ENCODE measurements at regions not wholly inside any gene's neighbourhood (a gene's known extent, or its start where the extent isn't known, plus 50 kb on each side); places are given as distances from the start of the nearest gene placed in this dataset.
"Not testable (repeated sequence)": the region's sequence is repeated elsewhere in the genome, so short reads cannot be mapped to it uniquely, and the experiment has no call there.

- no peak for DNase-seq (ENCODE audit: low read depth in 1 of 2, low spot score in 1 of 2)
These were observed 357.5 kb downstream of the PTPRU start for GRCh38 chr1:29593601-29594382.

- DNase-seq (ENCODE audit: low read depth in 1 of 2, low spot score in 1 of 2) = no peak
These were observed 356.4 kb downstream of the PTPRU start for GRCh38 chr1:29592731-29593130.

DNA sequence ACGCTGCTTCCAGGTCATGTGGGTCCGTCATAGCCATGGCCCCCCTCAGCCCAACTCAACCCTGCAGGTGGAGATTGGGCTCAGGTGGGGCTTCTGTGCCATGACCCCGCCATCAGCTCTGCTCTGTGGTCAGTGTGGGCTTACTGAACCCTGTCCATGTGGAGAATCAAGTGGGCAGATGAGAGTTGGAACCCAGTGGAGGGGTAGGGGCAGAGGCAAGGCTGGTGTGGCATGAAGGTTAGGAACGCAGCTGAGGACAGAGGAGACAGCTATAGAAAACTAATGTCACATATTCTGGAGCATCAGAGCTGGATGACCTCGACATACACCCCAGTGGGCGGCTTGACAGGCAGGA, 355.9 kb downstream of the PTPRU start:
- DNase-seq (ENCODE audit: low read depth in 1 of 2, low spot score in 1 of 2) = no peak

GRCh38 chr1:29591601-29592260, 355.4 kb downstream of the PTPRU start:
- no peak for DNase-seq (ENCODE audit: low read depth in 1 of 2, low spot score in 1 of 2)

DNA sequence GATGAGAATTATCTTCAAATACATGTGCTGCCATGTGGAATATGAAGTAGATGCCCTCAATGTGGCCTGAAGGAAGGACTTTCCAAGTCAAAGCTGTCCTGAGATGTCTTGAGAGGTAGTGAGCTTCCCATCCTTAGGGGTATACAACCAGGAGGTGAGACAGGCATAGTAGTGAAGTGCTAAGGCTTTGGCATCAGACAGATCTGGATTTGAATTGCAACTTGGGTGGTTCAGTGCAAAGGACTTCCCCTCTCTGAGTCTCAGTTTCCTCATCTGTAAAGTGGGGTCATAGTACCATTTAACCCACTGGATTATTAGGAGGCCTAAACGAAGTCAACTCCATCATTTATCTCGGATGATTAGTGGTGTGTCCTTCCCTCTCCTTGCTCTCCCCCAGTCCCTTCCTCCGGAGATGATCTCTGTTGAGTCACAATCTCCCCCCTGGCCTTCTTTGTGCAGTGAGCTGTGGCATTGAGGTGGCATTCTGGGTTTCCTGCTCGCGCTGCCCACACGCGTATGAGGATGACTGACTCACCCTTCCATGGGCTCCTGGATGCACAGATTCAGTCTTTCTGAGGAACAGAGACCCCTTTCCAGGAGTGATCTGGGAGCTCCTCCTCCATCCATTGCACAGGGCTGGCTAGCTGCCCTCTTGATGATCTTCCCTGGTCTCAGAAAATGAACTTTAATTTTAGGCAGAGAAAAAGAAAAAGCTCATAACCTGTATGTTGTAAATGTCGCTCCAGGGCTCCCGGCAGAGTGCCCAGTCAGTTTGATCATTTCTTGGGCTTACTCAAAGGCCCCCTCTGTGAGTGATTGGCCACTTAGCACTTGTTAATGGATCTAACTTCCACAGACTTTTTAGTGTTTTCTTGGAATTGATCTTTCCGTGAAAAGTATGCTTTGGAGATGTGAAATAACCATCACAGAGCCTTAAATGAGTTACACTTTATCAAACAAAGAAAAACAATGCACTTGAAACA, 354.6 kb downstream of the PTPRU start:
- DNase-seq (ENCODE audit: low read depth in 1 of 2, low spot score in 1 of 2) = no peak

- DNase-seq (ENCODE audit: low read depth in 1 of 2, low spot score in 1 of 2) = not testable (repeated sequence)
These were observed 353.4 kb downstream of the PTPRU start for GRCh38 chr1:29589716-29590115.

- no peak for DNase-seq (ENCODE audit: low read depth in 1 of 2, low spot score in 1 of 2)
These were observed 350.8 kb downstream of the PTPRU start for GRCh38 chr1:29586991-29587745.

- no peak for DNase-seq (ENCODE audit: low read depth in 1 of 2, low spot score in 1 of 2)
These were observed 349.9 kb downstream of the PTPRU start for GRCh38 chr1:29586215-29586614.

DNA sequence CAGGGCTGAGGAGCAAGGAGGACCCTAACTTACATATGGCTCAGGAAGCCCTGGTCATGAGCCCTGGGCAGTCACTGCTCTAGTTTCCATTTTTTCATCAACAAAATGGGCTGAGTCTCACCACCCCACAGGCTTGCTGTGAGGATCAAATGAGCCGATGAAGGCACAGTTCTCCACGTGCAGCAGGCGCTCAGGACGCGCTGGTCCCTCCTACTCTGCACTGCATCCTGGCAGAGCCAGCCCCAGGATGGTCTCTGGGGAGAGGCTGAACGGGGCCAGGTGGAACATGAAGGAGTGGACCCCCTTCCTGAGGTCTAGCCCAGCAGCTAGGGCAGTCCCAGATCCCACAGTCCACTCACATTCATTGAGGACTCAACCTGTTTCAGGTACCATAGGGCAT, 349.3 kb downstream of the PTPRU start:
- no peak for DNase-seq (ENCODE audit: low read depth in 1 of 2, low spot score in 1 of 2)

GRCh38 chr1:29585201-29585600, 348.9 kb downstream of the PTPRU start:
- DNase-seq (ENCODE audit: low read depth in 1 of 2, low spot score in 1 of 2) = no peak

- no peak for DNase-seq (ENCODE audit: low read depth in 1 of 2, low spot score in 1 of 2)
These were observed 348.5 kb downstream of the PTPRU start for GRCh38 chr1:29584776-29585175.

GRCh38 chr1:29584362-29584761, 348.0 kb downstream of the PTPRU start:
- DNase-seq (ENCODE audit: low read depth in 1 of 2, low spot score in 1 of 2) = no peak

GRCh38 chr1:29583727-29584126, 347.4 kb downstream of the PTPRU start:
- no peak for DNase-seq (ENCODE audit: low read depth in 1 of 2, low spot score in 1 of 2)

DNA sequence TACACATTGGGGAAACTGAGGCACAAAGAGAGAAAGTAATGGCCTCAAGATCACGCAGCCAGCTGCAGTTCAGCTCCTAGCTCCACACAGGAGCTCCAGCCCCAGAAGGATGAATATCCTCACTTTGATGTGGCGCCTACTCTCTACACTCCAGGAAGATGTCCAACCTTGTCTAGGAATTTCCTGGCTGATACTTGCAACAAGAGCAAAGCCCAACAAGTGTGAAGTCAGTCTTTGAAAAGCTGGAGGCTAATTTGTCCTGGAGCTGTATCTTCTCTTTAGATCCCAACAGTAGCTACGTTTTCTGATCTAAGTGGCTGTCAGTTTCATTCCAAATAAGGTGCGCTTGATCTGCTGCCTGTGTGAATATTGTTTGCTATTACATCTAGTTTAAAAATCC, 344.9 kb downstream of the PTPRU start:
- no peak for DNase-seq (ENCODE audit: low read depth in 1 of 2, low spot score in 1 of 2)

DNA sequence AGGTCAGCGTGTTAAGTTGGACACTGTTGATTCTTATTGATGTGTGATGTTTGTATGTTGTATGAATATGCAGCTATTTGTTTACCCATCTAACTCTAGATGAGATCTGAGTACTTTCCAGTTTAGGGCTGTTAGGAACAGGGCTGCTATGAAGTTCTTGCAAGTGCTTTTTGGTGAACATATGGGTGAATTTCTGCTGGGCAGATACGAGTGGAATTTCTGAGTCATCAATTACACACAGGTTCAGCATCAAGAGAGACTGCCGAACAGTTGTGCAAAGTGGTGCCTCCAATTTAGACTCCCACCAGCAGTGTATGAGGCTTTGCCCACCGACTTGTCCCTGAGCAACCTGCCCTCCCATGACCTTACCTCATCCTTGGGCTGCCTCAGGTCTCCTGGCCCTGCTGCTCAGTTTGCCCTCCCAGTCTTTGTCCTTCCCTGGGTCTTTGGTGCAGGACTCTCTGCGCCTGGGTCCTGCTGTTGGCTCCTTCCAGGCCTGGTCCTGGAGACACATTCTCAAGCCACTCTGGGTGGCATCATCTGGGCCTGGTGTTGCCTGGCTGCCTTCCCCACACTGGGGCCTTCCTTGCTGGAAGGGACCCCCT, 343.6 kb downstream of the PTPRU start:
- no peak for DNase-seq (ENCODE audit: low read depth in 1 of 2, low spot score in 1 of 2)

DNA sequence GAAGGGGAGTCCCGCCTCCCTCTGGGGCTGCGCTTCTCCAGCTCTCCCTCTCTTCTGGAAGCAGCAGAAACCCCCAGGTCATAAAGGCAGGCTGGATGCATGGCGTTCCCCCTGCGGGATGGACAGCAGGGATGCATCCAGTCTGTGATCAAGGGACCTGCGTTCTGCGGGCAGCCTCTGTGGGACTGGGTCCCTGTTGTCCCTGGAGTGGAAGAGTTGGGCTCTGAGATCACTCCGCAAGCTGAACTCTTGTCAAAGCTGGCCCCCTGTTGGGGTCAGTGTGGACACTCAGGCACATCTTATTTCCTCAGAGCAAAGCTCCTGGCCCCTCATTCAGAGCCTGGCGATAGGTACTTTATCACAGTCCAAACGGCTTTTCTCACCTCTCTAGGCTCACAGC, 341.2 kb downstream of the PTPRU start:
- no peak for DNase-seq (ENCODE audit: low read depth in 1 of 2, low spot score in 1 of 2)

DNA sequence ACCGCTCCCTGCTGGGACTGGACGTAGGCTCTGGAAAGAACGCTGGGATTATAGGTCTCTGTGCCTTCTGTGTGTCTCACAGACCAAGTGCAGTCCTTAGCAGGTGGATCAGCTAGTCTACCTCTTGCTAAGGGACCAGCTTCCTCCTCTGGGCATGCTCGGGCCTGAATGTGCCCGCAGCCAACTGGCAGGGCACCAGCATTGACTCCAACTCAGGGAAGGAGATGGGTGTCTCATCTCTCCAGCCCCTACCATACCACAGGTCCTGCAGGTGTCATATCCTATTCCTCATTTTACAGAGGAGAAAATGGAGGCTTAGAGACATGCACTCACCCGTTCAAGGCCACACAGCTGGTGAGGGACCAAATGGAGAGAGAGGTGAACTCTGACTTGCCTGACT, 340.2 kb downstream of the PTPRU start:
- no peak for DNase-seq (ENCODE audit: low read depth in 1 of 2, low spot score in 1 of 2)

DNA sequence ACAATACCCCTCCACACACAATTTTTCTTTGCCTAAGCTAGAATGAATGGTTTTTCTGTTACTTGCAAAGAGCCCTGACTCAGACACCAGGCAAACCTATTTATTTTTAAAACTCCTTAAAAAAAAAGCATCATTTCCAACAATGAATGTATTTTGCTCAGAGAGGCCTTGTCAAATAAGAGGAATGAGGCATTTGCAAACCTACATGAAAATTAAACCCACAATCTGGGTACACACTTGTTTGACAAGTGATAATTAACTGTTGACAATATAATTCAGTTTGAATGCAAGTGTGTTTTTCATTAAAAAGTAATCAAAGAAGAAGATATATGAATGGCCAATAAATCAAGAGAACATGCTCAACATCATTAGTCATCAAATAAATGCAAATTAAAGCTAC, 339.5 kb downstream of the PTPRU start:
- no peak for DNase-seq (ENCODE audit: low read depth in 1 of 2, low spot score in 1 of 2)

DNA sequence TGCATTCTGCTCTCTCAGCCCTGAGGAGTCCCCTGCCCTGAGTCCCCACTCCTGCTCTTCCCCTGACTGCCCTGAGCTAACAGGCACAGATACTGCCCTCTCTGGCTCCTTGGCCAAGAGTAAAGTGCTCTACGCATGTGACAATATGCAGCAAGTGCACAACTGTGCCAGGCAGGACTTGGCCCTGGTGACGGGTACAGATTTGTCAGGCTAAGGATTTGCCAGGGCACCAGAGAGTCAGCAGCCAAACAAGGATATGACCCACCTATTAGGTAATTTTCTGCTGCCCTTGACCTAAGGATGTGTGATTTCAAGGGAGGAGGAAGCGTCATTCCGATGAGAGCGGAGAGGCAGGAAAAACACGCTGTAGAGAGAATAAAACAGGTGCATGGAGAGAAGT, 339.0 kb downstream of the PTPRU start:
- no peak for DNase-seq (ENCODE audit: low read depth in 1 of 2, low spot score in 1 of 2)

GRCh38 chr1:29574871-29575270, 338.5 kb downstream of the PTPRU start:
- no peak for DNase-seq (ENCODE audit: low read depth in 1 of 2, low spot score in 1 of 2)

Measured in stimulated activated CD4-positive, alpha-beta T cell treated with anti-CD3 and anti-CD28 coated beads, Interleukin-15, amount 100 ng/mL, for 1 hour (primary cell).